ENCODE measurements at regions not wholly inside any gene's neighbourhood (a gene's known extent, or its start where the extent isn't known, plus 50 kb on each side); places are given as distances from the start of the nearest gene placed in this dataset.

DNA sequence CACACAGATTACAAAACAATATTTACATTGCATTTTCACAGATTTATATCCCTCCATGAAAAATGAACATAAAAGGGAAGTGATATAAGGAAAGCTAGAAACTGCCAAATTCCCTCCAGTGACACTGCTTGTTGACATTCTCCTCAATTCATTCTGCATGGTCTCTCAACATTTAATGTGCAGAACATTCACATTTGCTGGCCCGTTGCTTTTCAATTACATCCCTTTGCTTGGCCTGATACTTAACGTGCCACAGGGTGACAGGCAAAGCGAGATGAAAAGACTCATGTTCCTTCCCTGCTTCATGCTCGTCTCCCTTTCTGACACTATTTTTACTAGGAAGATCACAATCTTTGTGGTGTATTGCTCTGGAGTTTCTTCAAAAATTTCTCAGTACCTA lies 1019.7 kb upstream of the LRRN3 start:
- TF ChIP-seq, protein P1, sequence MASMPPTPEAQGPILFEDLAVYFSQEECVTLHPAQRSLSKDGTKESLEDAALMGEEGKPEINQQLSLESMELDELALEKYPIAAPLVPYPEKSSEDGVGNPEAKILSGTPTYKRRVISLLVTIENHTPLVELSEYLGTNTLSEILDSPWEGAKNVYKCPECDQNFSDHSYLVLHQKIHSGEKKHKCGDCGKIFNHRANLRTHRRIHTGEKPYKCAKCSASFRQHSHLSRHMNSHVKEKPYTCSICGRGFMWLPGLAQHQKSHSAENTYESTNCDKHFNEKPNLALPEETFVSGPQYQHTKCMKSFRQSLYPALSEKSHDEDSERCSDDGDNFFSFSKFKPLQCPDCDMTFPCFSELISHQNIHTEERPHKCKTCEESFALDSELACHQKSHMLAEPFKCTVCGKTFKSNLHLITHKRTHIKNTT (CRISPR knock-in tag; IDR thresholded peaks at IDR 0.05) = no peak
- no peak for TF ChIP-seq FOXM1 (CRISPR knock-in tag; IDR thresholded peaks at IDR 0.05)
- no peak for TF ChIP-seq SP2 (CRISPR knock-in tag; IDR thresholded peaks at IDR 0.05)
- no peak for TF ChIP-seq ZNF639 (CRISPR knock-in tag; conservative IDR thresholded peaks at IDR 0.05)
- TF ChIP-seq MEF2D (CRISPR knock-in tag; IDR thresholded peaks at IDR 0.05) = no peak
- TF ChIP-seq, protein P2, sequence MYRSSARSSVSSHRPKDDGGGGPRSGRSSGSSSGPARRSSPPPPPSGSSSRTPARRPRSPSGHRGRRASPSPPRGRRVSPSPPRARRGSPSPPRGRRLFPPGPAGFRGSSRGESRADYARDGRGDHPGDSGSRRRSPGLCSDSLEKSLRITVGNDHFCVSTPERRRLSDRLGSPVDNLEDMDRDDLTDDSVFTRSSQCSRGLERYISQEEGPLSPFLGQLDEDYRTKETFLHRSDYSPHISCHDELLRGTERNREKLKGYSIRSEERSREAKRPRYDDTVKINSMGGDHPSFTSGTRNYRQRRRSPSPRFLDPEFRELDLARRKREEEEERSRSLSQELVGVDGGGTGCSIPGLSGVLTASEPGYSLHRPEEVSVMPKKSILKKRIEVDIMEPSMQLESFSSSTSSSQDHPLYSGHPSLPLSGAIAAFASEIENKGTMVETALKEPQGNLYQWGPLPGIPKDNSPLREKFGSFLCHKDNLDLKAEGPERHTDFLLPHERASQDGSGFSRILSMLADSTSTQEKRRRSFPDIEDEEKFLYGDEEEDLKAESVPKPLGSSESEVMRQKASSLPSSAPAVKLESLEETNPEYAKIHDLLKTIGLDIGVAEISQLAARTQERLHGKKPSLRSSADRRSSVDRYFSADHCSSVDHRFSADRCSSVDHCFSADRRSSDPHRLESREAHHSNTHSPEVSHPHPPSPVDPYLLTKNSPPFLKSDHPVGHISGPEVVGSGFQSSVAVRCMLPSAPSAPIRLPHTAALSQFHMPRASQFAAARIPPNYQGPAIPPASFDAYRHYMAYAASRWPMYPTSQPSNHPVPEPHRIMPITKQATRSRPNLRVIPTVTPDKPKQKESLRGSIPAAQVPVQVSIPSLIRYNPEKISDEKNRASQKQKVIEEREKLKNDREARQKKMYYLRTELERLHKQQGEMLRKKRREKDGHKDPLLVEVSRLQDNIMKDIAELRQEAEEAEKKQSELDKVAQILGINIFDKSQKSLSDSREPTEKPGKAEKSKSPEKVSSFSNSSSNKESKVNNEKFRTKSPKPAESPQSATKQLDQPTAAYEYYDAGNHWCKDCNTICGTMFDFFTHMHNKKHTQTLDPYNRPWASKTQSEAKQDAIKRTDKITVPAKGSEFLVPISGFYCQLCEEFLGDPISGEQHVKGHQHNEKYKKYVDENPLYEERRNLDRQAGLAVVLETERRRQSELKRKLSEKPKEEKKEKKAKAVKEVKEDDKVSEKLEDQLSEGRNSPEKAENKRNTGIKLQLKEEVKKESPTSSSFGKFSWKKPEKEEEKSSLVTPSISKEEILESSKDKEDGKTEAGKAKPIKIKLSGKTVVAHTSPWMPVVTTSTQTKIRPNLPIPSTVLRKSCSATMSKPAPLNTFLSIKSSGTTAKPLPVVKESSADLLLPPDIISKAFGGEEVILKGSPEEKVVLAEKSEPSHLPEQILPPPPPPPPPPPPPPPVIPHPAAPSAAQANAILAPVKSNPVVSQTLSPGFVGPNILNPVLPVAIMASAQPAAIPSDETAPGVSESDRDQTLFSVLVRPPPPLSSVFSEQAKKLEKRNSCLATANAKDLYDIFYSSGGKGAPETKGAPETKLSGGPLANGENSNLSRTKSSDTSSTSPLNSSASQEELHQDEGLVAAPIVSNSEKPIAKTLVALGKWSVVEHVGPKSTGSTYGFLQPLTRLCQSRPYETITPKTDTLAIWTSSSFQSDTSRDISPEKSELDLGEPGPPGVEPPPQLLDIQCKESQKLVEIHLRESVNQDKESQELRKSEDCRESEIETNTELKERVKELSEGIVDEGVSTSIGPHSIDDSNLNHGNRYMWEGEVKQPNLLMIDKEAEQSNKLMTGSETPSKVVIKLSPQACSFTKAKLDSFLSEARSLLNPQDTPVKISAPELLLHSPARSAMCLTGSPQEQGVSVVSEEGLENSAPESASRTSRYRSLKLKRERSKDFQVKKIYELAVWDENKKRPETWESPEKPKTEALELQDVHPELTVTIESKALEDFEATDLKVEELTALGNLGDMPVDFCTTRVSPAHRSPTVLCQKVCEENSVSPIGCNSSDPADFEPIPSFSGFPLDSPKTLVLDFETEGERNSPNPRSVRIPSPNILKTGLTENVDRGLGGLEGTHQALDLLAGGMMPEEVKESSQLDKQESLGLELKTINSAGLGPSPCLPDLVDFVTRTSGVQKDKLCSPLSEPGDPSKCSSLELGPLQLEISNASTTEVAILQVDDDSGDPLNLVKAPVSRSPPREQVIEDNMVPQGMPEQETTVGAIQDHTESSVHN (CRISPR knock-in tag; IDR thresholded peaks at IDR 0.05) = no peak
- no peak for TF ChIP-seq SMC3 (IDR thresholded peaks at IDR 0.05; ENCODE audit: low read length)
- TF ChIP-seq ZNF407 (CRISPR knock-in tag; IDR thresholded peaks at IDR 0.05; ENCODE audit: not compliant biosample characterization) = no peak
